Uterus (tissue), 3 donors: ENCODE measurements at regions not wholly inside any gene's neighbourhood (a gene's known extent, or its start where the extent isn't known, plus 50 kb on each side); places are given as distances from the start of the nearest gene placed in this dataset.

Experiments used
- DNase-seq, 2 donors: peaks; one replicate each; pipeline ENCODE4 v3.0.0-alpha.2; 2019 to 2020
- H3K27ac ChIP-seq, 2 donors: fragments of 200-600 bp; sonication (generic); 1 replicate in 1 of 2; 2 replicates in 1 of 2; pipeline ENCODE4 v1.5.1; 2016 to 2018
- H3K27me3 ChIP-seq, 2 donors: fragments of 200-600 bp; sonication (generic); one replicate each; pipeline ENCODE4 v1.5.1; 2018 to 2019; ENCODE audit warnings: control low read depth in 1 of 2
- H3K36me3 ChIP-seq, 2 donors: fragments of 200-600 bp; sonication (generic); one replicate each; pipeline ENCODE4 v1.5.1; 2019; ENCODE audit warnings: control low read depth in 1 of 2
- H3K4me1 ChIP-seq, 2 donors: fragments of 200-600 bp; sonication (generic); one replicate each; pipeline ENCODE4 v1.5.1; 2018 to 2019; ENCODE audit warnings: control low read depth in 1 of 2
- H3K4me3 ChIP-seq, 2 donors: fragments of 200-600 bp; sonication (generic); 1 replicate in 1 of 2; 2 replicates in 1 of 2; pipeline ENCODE4 v1.5.1; 2018 to 2019; ENCODE audit warnings: mild to moderate bottlenecking in 1 of 2
- H3K9me3 ChIP-seq, 2 donors: fragments of 200-600 bp; sonication (generic); one replicate each; pipeline ENCODE4 v1.5.1; 2019; ENCODE audit warnings: control low read depth in 1 of 2
- CTCF ChIP-seq, 4 experiments: fragments of 200-600 bp in 2 of 4; fragments of 450-650 bp in 2 of 4; sonication (generic) in 2 of 4; IDR thresholded peaks; one replicate each; pipeline ENCODE4 v1.5.1; 2016 to 2019; ENCODE audit warnings: antibody characterized with exemption in 4 of 4, mild to moderate bottlenecking in 2 of 4, moderate library complexity in 1 of 4
- POLR2A ChIP-seq, 2 donors: fragments of 450-650 bp; IDR thresholded peaks; one replicate each; pipeline ENCODE4 v1.6.1; 2016; ENCODE audit warnings: antibody characterized with exemption in 2 of 2, mild to moderate bottlenecking in 1 of 2, moderate library complexity in 1 of 2
- intact Hi-C: fragments of 100-400 bp; cut with DNase I; formaldehyde crosslinking; loops from one replicate; pipeline ENCODE4 v1.15.1; 2023; ENCODE audit warnings: low total_unique reads
- donor health status: DM: yes; HTN: yes; CAD: no.

DNA sequence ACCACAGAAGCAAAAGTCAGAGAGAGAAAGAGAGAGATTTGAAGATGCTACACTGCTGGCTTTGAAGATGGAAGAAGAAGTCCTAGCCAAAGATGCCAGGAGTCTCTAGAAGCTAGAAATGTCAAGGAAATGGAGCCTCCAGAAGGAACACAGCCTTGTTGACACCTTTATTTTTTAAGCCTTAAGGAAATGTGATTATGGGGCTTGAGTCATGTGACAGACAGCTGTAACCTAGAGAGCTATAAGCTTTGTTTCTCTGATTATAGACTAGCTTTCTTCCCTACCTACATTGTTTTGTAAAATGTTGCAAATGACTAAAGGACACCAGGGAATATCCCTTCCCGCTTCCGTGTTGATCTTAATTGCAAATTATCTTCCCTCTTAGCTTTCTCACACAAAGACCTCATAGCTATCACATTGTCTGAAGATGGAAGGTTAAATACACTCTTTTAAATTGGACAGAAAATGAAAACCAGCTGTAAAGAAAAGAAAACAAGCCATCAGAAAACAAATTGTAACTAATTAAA lies 199.9 kb downstream of the ARHGAP12 start:
- H3K4me3 ChIP-seq: no peak overlapping the region
- no peak for DNase-seq
- H3K9me3 ChIP-seq: no peaks in the 10 kb centered on the region
- TF ChIP-seq CTCF (IDR thresholded peaks at IDR 0.05): no peak
- no peak for TF ChIP-seq POLR2A (IDR thresholded peaks at IDR 0.05)
- H3K27ac ChIP-seq: no peak overlapping the region
- no peaks in the 10 kb centered on the region for H3K27me3 ChIP-seq
- intact Hi-C loops: no loop called here
- H3K36me3 ChIP-seq: no peaks in the 10 kb centered on the region
- H3K4me1 ChIP-seq: no peaks in the 10 kb centered on the region

DNA sequence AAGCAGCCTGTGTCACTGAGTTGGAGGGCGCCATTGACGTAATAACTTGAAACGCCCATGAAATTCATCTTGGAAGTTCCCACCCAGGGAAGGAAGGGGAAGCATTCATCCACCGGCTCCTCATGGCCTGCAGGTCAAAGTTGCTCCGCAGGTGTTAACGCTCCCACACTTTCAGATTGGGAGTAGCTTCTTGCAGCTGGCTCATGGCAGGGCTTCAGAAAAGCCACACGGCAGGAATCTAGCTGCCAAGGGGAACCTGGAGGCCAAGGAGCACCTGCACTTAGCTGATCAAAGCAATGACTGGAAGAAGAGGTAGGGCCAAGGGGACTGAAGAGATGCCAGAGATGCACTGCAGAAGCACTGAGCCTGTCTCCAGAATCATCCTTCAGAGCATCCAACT lies 203.2 kb downstream of the ARHGAP12 start:
- Histone ChIP-seq H3K36me3 (no peaks in the 10 kb centered on the region), H3K4me1 (no peaks in the 10 kb centered on the region), H3K4me3 (no peak overlapping the region), H3K27ac (no peak overlapping the region), H3K27me3 (no peaks in the 10 kb centered on the region), H3K9me3 (no peaks in the 10 kb centered on the region)
- TF ChIP-seq CTCF (IDR thresholded peaks at IDR 0.05): no peak
- no peak for TF ChIP-seq POLR2A (IDR thresholded peaks at IDR 0.05)
- no peak for DNase-seq
- intact Hi-C loops: no loop called here

- Histone ChIP-seq H3K4me3 (no peak overlapping the region), H3K27ac (no peak overlapping the region), H3K36me3 (no peaks in the 10 kb centered on the region), H3K9me3 (no peaks in the 10 kb centered on the region), H3K27me3 (no peaks in the 10 kb centered on the region), H3K4me1 (no peaks in the 10 kb centered on the region)
- TF ChIP-seq POLR2A (IDR thresholded peaks at IDR 0.05) (no peak), CTCF (IDR thresholded peaks at IDR 0.05) (no peak)
- intact Hi-C loops: no loop called here
- no peak for DNase-seq
Observed at GRCh38 chr10:31724296-31724695, 204.3 kb downstream of the ARHGAP12 start.

GRCh38 chr10:31723106-31723750 lies 205.4 kb downstream of the ARHGAP12 start:
- Histone ChIP-seq H3K4me1 (no peaks in the 10 kb centered on the region), H3K27me3 (no peaks in the 10 kb centered on the region), H3K9me3 (no peaks in the 10 kb centered on the region), H3K36me3 (no peaks in the 10 kb centered on the region), H3K27ac (peak overlapping the region in 1 of 2 donors; percentile 14), H3K4me3 (no peak overlapping the region)
- intact Hi-C loops: no loop called here
- DNase-seq: no peak
- TF ChIP-seq CTCF (IDR thresholded peaks at IDR 0.05) (no peak), POLR2A (IDR thresholded peaks at IDR 0.05) (no peak)

GRCh38 chr10:31721096-31721495 lies 207.5 kb downstream of the ARHGAP12 start:
- TF ChIP-seq POLR2A (IDR thresholded peaks at IDR 0.05) (no peak), CTCF (IDR thresholded peaks at IDR 0.05) (no peak)
- Histone ChIP-seq H3K27me3 (no peaks in the 10 kb centered on the region), H3K36me3 (no peaks in the 10 kb centered on the region), H3K4me3 (no peak overlapping the region), H3K27ac (no peak overlapping the region), H3K4me1 (no peaks in the 10 kb centered on the region), H3K9me3 (no peaks in the 10 kb centered on the region)
- no peak for DNase-seq
- intact Hi-C loops: no loop called here
